ENCODE measurements at regions not wholly inside any gene's neighbourhood (a gene's known extent, or its start where the extent isn't known, plus 50 kb on each side); places are given as distances from the start of the nearest gene placed in this dataset.

DNA sequence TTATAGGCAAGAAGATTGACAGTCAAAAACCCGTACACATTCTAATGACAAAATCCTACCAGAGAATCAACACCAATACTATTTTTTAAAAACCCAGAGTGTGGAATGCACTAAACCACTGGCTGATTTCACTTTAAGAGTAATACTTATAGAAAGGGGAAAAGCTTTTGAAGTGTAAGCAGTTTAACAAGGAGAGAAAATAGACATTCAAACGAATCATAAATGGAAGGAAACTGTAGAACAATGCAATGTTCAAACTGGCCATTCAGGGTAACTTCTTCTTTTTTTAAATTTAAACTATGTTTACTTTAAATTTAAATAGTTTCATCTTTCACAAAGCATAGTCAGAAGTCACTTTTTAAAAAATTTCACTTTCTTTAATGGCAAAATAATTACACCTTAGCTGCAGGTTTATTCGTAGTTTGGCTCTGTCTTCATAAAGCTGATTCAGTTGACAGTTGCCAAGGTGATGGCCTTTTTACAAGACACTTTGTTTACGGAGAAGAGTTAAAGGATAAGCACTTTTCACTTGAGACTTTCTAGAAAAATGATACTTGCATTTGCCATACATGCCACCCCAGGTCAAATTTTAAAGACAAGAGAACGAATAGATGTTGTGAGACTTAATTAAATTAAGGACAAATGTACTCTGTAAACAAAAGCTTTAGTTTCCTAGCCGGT, 82.4 kb upstream of the KLF3 start:
- in situ Hi-C loops (cut with HindIII; ENCODE audit: low sequenced_read_pairs): loop anchor here (10.0 kb wide), 2 partner anchors 83 to 497 kb away; partner anchors contain the start of gene KLF3

DNA sequence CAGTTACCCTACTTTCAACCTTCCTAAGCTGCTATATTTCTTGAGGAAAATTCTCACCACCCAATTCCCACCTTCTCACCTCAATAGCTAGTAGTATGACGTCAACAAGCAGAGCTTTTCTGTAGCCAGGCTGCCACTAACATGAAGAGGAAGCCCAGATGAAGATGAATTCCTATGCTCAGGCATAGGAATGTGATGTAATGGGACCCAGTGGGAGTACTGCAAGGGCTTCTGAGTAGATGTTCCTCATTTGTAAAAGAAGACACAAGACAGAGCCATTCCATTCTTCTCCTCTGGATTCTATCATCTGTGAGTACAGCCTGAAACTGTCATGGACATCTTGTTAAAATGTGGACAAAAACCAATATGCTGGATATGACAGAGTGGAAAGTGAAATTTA, 81.6 kb upstream of the KLF3 start:
- in situ Hi-C loops (cut with HindIII; ENCODE audit: low sequenced_read_pairs): loop anchor here (10.0 kb wide), 2 partner anchors 82 to 498 kb away; partner anchors contain the start of gene KLF3

DNA sequence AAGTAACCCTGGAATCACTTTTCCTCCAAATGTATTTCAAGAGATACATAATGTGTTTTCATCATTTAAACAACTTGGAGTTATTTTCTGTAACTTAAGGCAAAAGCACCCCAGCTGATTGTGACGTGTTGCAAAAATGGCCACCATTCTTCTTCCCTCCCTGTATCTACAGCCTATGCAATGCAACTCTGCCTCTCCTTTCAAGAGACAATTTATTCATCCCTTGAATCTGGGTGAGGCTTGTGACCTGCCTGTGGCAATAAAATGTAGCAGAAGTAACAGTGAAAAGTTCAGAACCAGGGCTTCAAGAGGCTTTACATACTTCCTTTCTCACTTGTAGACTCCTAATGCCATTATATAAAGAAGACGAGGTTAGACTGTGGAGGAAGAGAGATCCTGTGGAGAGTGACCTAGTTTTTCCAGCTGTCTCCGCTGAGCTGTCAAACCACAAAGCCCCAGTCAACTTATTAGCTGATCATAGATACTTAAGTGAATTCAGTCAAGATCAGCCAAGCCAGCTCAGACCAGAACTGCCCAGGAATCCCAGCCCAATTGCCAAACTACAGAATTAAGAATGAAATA, 81.0 kb upstream of the KLF3 start:
- in situ Hi-C loops (cut with HindIII; ENCODE audit: low sequenced_read_pairs): loop anchor here (10.0 kb wide), 2 partner anchors 82 to 498 kb away; partner anchors contain the start of gene KLF3

DNA sequence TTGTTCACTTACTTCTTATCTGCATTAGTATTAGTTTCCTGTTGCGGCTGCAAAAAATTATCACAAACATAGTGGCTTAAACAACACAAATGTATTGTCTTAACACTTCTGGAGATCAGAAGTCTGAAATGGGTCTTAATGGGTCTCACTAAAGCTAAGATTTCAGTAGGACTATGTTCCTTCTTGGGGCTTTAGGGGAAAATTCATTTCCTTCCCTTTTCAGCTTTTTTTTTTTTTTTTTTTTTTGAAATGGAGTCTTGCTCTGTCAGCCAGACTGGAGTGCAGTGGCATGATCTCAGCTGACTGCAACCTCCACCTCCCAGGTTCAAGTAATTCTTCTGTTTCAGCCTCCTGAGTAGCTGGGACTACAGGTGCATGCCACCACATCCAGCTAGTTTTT, 78.1 kb upstream of the KLF3 start:
- in situ Hi-C loops (cut with HindIII; ENCODE audit: low sequenced_read_pairs): loop anchor here (10.0 kb wide), 2 partner anchors 79 to 501 kb away; partner anchors contain the start of gene KLF3

DNA sequence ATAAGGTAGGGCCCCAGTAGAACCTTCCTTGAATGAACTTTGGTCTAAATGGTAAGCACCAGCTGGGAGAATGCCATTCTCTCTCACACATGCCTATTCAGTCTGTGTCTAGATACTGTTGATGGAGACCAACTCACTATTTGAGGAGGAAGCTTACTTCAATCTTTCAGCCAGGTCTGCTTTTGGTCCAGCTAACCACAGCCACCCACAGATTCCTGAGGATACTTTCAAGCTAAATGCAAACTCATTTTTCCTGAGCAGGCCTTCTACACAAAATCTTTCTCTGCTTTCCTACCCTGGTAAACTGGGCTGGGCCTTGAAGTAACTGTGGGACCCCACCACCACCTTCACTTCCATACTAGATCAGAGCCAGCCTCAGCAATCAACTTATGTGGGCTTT, 76.9 kb upstream of the KLF3 start:
- in situ Hi-C loops (cut with HindIII; ENCODE audit: low sequenced_read_pairs): loop anchor here (10.0 kb wide), 2 partner anchors 78 to 502 kb away; partner anchors contain the start of gene KLF3

DNA sequence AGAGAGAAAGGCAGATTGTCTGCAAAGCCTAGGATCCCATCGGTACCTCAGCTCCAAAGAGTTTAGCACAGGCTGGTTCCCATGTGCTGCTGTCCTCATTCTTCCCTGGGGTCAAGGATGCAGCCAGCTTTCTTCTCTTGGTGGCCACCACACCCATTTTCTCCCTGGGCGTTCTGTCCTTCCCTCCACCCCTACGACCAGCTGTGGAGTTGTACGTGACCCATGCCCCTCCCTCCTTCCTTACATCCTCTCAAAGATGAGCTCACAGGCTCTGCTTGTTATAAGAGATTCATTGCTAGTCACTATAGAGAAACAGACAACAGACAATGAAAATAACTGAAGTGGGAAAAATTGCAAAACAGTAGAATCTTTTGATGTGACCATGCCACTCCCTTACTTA, 74.0 kb upstream of the KLF3 start:
- in situ Hi-C loops (cut with HindIII; ENCODE audit: low sequenced_read_pairs): no loop called here

DNA sequence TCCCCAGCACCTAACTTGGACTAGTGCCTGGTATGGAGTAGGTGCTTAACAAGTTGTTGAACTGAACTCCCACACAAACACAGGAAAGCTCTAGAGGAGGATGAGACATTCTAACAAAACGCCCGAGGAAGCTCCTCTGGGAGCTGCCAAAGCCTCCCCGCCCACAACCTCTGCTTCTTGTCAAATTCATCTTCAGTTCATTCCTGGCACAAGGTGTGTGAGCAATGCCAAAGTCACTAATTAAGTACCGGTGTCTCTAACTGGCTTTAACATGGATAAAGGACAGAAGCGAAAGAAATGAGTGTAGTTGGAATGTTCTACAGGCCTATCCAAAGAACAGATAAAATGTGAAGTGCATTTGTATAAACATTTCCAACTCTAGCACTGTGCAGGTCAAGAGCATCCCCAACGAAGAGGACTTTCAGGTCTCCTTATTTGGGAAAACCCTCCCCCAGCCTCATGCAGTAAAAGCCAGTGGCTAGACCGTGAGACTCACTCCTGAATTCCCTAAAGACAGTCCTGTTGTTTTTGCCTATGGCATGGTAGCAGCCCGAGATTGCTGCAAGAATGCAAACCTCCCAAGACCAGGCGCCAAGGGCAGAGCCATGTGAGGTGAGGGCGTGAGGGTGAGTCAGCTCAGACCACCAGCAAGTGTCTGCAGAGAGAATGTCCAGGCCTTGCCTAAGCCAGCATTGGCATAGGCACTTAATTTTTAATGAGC, 72.2 kb upstream of the KLF3 start:
- in situ Hi-C loops (cut with HindIII; ENCODE audit: low sequenced_read_pairs): no loop called here

DNA sequence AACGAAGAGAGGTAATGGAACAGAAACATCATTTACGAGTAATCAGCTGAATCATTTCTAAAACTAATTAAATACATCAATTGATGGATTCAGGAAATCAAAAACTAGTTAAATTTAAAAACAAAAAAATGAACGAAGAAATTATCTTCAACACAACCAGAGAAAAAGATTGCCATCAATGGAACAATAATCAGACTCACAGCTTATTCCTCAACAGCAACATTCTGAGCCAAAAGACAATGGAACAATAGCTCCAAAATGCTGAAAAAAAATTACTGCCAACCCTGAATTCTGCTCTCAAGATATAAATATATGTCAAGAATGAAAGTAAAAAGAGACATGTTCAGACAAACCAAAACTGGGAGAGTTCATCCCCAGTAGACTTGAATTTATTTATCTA, 65.5 kb upstream of the KLF3 start:
- in situ Hi-C loops (cut with HindIII; ENCODE audit: low sequenced_read_pairs): no loop called here

DNA sequence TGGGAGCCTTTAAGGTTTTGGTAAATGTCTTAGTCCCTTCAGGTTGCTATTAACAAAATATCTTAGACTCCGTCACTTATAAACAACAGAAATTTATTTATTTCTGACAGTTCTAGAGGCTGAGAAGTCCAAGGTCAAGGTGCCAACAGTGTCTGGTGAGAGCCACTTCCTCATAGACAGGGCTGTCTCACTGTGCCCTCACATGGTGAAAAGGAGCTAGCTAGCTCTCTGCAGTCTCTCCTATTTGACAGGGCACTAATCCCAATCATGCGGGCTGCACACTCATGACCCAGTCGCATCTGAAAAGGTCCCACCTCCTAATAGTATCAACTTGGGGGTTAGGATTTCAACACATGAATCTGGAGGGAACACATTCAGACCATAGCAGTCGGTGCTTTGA, 63.4 kb upstream of the KLF3 start:
- in situ Hi-C loops (cut with HindIII; ENCODE audit: low sequenced_read_pairs): no loop called here

DNA sequence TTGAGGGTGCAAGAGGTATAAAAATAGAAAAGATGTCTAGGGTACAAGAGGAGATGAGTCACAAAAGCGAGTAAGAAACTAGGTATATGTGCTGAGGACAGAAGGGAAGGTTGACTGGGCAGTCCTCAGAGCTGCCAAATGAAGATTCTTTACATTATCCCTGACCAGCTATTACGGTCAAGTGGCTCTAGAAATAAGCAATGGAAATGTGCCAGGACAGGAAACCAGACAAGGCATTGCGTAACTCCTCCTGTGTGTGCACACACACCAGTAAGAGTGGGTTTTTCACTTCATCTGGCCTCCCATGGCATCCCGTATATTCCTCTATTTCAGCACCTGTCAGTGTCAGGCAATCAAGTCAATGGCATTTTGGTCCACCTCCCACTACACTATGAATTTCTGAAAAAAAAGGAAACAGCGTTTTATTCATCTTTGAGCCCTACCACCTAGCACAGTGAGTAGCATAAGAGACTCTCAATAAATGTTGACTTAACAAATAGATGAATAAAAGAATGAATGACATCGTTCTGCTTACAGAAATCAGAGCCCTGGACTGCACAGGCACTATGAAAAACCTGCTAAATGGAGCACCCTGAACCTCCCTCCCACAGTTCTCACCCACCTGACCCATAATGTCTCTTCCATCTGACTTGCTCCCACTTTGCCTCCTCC, 62.6 kb upstream of the KLF3 start:
- in situ Hi-C loops (cut with HindIII; ENCODE audit: low sequenced_read_pairs): no loop called here

DNA sequence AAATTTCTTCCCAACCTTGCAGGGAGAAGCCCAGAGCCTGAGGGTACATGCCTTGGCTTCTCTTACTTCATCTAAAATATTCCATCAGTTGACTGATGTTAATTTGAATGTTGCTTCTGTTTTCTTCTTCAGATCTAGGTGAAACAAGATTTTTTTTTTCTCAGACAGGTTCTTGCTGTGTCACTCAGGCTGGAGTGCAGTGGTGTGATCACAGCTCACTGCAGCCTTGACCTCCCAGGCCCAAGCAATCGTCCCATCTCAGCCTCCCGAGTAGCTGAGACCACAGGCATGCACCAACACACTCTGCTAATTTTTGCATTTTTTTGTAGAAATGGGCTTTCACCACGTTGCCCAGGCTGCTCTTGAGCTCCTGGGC, 62.1 kb upstream of the KLF3 start:
- in situ Hi-C loops (cut with HindIII; ENCODE audit: low sequenced_read_pairs): no loop called here

DNA sequence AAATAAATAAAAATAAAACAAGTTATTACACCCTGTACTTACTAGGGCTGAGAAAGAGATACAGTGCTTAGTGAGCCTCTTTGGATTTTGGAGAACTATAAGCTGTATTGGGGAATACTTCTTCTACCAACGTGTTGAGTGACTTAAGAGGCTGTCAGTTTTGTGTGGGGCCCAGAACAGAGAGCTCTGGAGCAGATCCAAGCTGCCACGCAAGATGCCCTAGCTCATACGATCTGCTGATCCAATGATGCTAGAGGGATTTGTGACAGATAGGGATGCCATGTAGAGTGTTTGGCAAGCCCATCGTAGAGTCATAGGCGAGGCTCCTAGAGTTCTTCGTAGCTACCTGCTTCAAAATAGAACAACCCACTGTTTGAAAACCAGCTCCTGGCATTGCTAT, 60.3 kb upstream of the KLF3 start:
- in situ Hi-C loops (cut with HindIII; ENCODE audit: low sequenced_read_pairs): no loop called here

DNA sequence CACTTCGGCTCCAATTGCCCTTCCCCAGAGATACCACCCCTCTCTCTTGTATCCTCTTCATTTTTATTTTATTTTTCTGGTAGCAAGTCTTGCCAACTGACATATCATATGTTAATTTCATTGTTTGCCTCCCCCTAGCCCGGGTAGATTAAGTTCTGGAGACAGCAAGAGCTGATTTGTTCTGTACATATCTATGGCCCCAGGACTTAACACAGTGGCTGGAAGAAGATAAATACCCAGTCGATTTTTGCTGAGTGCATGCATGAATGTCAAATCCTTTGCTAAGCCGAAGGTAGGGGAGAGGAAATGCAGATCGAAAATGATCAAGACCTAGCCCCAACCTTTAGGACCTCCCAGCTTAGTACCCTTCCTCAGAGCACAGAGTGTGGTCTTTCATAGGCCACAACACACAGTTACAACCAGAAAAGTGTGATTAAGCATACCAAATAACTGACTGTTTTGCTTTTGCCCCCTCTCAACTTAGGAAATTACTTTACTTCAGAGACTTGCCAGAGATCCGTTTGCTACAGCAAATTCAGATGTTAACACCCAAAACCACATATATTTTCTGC, 58.7 kb upstream of the KLF3 start:
- in situ Hi-C loops (cut with HindIII; ENCODE audit: low sequenced_read_pairs): no loop called here

DNA sequence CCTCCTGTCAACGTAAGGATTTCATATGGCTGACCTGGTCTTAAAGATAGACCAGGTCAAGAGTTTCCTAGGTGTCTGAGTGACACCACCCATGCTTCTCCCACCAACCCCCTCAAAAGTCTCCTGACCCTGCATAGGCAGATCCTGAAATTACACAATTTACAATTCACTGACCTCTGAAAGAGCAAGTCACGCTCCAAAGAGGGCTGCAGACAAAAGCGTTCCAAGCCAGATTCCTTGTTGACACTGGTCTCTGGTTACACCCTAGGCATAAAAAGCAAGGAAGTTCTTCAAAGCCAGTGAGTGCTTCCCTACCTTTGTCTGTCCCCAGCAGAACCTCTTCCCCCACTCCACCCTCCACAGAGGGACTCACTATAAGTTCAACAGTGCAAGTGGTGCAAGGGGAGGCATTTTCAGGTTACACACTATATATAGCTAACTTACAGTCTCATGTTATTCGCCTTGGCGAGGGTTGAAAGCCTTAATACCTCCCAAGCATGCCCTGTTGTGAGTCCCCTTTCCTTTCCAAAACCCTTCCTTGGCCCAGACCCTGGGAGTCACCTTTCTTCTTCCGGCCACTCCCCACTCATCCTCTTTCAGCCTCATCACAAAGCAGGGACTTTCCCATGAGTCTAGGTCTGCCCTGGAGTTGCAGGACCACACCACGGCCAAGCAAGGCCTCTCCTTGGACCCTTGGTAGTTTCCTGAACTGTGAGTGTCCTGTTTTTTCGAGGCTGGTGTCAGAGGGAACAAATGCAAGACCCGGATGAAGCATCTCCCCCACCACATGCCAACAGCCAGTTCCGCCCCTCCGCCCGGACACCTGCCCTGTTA, 58.0 kb upstream of the KLF3 start:
- in situ Hi-C loops (cut with HindIII; ENCODE audit: low sequenced_read_pairs): no loop called here

DNA sequence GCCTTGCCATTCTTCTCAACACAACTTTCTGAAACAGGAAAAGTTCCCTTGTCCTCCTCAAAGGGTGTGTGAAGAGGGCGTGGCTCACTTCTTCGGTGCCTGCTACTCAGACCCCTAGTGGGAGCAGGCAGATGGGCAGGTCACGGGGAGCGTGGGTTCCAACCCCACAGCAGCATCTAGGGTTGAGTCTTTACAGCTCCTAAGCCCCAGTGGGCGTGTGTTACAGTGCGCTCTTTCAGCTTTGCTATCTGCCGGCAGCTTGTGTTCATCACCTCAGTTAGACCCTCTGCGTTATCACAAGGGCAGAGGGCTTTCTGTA, 57.5 kb upstream of the KLF3 start:
- in situ Hi-C loops (cut with HindIII; ENCODE audit: low sequenced_read_pairs): no loop called here

DNA sequence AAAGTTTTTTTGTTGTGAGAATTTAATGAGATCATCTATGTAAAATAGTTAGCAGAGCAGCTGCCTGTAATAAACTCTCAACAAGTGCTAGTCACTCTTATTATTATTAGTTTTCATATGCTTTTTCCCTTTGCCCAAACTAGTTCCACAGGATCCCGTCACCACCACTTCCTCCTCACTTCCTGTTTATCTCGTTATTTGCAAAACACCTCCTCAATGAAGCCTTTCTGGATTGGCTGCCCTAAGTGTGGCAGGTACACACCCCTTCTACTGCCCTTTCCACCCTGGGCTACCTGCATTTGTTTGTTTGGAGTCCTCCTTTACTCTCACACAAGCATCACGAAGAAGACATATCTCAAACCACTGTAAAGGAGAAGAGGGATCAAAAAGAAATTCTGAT, 54.4 kb upstream of the KLF3 start:
- in situ Hi-C loops (cut with HindIII; ENCODE audit: low sequenced_read_pairs): no loop called here

DNA sequence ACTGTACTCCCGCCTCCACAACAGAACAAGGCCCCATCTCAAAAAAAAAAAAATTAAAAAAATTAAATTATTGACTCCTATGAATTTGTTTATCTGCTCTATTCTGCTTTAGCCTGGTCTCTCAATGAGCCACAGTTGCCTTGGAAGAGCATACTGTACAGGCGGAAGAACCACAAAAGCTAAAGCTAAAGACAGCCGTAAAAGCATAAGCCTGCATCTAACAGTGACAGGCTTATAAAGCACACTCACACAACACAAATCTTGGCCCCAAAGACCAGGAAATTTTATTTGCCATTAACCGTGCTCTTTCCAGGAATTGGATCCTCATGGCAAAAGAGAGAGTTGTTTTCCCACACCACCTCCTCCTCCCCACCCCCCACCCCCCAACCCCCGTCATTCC, 53.5 kb upstream of the KLF3 start:
- in situ Hi-C loops (cut with HindIII; ENCODE audit: low sequenced_read_pairs): no loop called here

DNA sequence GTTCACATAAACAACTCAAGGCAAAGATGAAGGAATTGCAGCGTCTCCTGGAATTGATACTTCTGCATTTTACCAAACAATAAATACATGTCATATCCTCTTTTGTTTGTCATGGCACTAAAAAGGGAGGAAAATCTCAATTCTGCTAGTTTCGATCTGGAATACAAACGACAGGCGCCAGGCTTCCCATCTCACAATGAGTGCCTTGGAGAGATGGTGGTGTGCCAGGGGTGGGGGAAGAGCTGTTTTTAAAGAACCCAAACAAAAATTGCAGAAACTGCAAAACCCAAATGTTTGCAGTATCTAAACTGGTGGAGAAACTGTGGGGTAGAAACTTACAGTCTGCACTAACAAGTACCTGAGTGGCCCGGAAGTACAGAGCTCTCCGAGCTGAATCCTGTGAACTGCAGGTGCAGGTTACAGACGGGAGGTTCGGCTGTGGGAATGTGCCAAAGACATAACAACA, 53.0 kb upstream of the KLF3 start:
- in situ Hi-C loops (cut with HindIII; ENCODE audit: low sequenced_read_pairs): no loop called here

DNA sequence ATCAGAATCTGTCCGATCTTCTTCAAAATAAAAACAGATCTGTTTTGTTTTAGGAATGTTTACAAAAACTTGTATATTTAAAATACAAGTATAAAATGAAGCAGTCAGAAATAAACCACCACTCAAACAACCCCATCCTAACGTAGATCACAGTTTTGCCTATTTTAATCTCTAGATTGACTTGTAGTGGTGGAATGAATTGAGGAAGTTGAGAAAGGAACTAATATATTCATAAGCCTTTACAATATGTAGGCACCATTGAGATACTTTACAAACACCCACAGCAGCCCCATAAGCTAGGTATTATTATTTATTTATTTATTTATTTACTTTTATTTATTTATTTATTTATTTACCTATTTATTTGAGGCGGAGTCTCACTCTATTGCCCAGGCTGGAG, 52.3 kb upstream of the KLF3 start:
- in situ Hi-C loops (cut with HindIII; ENCODE audit: low sequenced_read_pairs): no loop called here

DNA sequence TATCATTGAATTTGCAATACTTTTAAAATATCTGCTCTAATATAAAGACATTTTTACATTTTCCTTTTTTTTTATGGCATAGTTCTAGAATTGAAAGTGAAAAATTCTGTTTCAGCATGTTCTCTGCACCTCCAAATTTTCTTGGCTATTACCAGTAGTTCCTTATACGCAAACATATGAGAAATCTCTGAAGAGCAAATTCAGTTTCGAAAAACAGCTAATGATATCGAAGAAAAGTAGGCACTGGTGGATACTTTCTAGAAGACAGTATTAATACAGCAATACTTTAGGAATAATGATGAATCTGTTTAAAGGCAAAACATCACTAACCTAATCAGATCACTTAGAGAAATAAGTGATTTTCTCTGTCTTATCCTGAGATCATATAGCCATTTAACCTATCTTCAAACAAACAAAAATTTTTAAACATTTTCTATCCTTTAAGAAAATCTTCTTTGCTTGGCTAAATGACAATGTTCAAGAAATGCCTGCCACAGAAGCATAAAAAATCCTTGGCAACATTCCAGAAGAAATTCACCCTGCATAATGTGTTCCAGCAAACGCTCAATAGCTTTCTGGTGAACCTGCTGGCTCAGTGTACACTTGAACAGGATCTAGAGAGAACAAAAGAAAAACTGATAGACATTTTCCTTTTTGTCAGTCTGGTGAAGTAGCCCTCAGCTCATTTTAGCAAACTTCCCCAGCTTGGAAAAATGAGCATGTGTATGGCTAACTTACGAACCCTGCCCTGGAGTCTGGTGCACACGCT, 51.2 kb upstream of the KLF3 start:
- in situ Hi-C loops (cut with HindIII; ENCODE audit: low sequenced_read_pairs): no loop called here

All from DLD1 (cell line).